Stimulated activated CD8-positive, alpha-beta memory T cell treated with anti-CD3 and anti-CD28 coated beads, Interleukin-15, amount 100 ng/mL, for 24 hours (primary cell): ENCODE measurements at regions not wholly inside any gene's neighbourhood (a gene's known extent, or its start where the extent isn't known, plus 50 kb on each side); places are given as distances from the start of the nearest gene placed in this dataset.

Experiments
- DNase-seq: peaks from one replicate; pipeline ENCODE4 v3.0.0-alpha.2; 2020; ENCODE audit warnings: low read depth

GRCh38 chr3:117762621-117763037, 1053.0 kb downstream of the TUSC7 start:
- DNase-seq = no peak

- DNase-seq = no peak
These were observed 1054.0 kb downstream of the TUSC7 start for GRCh38 chr3:117763561-117763960.

GRCh38 chr3:117768581-117768980, 1059.0 kb downstream of the TUSC7 start:
- no peak for DNase-seq

- DNase-seq = no peak
These were observed 1064.6 kb downstream of the TUSC7 start for GRCh38 chr3:117774130-117774529.

GRCh38 chr3:117786349-117786748, 1076.8 kb downstream of the TUSC7 start:
- no peak for DNase-seq

- DNase-seq = no peak
These were observed 1078.5 kb downstream of the TUSC7 start for GRCh38 chr3:117788061-117788460.

GRCh38 chr3:117788506-117788905, 1078.9 kb downstream of the TUSC7 start:
- no peak for DNase-seq

- no peak for DNase-seq
These were observed 1080.8 kb downstream of the TUSC7 start for GRCh38 chr3:117790235-117790987.

- no peak for DNase-seq
These were observed 1084.2 kb downstream of the TUSC7 start for GRCh38 chr3:117793622-117794265.

- DNase-seq = no peak
These were observed 1088.6 kb downstream of the TUSC7 start for GRCh38 chr3:117798221-117798620.

GRCh38 chr3:117798687-117799386, 1089.3 kb downstream of the TUSC7 start:
- DNase-seq = no peak

- no peak for DNase-seq
These were observed 1089.8 kb downstream of the TUSC7 start for GRCh38 chr3:117799387-117799735.

GRCh38 chr3:117801912-117802239, 1092.3 kb downstream of the TUSC7 start:
- DNase-seq = no peak

GRCh38 chr3:117809186-117810081, 1099.9 kb downstream of the TUSC7 start:
- no peak for DNase-seq

- no peak for DNase-seq
These were observed 1102.2 kb downstream of the TUSC7 start for GRCh38 chr3:117811786-117812185.

GRCh38 chr3:117814975-117815374, 1105.4 kb downstream of the TUSC7 start:
- DNase-seq = no peak

- DNase-seq = no peak
These were observed 1107.5 kb downstream of the TUSC7 start for GRCh38 chr3:117817103-117817502.

GRCh38 chr3:117818592-117818991, 1109.0 kb downstream of the TUSC7 start:
- no peak for DNase-seq

- DNase-seq = no peak
These were observed 1111.2 kb downstream of the TUSC7 start for GRCh38 chr3:117820658-117821299.

- DNase-seq = no peak
These were observed 1112.8 kb downstream of the TUSC7 start for GRCh38 chr3:117822416-117822815.

GRCh38 chr3:117836296-117836695, 1126.7 kb downstream of the TUSC7 start:
- DNase-seq = no peak

- DNase-seq = no peak
These were observed 1127.8 kb downstream of the TUSC7 start for GRCh38 chr3:117837391-117837790.
